Uterus (tissue), 2 donors: ENCODE measurements at regions not wholly inside any gene's neighbourhood (a gene's known extent, or its start where the extent isn't known, plus 50 kb on each side); places are given as distances from the start of the nearest gene placed in this dataset.

Source experiments
- POLR2A ChIP-seq, 2 donors: fragments of 450-650 bp; IDR thresholded peaks; one replicate each; pipeline ENCODE4 v1.6.1; 2016; ENCODE audit warnings: antibody characterized with exemption in 2 of 2, mild to moderate bottlenecking in 1 of 2, moderate library complexity in 1 of 2
- TF ChIP-seq, protein P1 (sequence below), 4 experiments: fragments of 200-600 bp in 2 of 4; fragments of 450-650 bp in 2 of 4; sonication (generic) in 2 of 4; IDR thresholded peaks; one replicate each; pipeline ENCODE4 v1.5.1; 2016 to 2019; ENCODE audit warnings: antibody characterized with exemption in 4 of 4, mild to moderate bottlenecking in 2 of 4, moderate library complexity in 1 of 4

DNA sequence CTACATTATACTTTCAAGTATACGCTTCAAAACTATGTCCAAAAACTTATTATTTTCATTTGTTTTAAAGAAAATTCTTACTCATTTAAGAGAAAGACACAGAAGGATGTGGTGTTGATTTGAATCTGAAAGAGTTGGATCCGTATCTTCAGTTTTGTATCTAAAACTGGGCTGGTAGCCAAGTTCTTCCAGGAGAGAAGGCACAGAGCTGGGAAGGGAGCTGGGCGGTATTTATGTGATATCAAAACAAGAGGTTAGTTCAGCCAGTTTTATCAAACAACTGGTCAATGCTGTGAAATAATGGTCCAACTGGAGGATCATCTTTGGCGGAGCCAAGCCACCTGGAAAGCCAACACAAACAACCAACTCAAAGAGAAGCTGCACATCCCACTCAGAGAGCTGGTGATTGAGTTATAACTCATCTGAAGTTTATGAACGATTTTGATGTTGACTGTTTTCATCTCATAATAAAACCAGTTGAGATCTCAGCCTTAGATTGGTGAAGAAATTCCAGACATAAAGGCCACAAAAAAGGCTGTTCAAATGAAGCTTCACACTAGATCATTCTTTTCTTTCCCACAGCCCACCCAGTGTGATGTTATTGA lies 489.6 kb upstream of the RASGRP1 start:
- TF ChIP-seq, protein P1, sequence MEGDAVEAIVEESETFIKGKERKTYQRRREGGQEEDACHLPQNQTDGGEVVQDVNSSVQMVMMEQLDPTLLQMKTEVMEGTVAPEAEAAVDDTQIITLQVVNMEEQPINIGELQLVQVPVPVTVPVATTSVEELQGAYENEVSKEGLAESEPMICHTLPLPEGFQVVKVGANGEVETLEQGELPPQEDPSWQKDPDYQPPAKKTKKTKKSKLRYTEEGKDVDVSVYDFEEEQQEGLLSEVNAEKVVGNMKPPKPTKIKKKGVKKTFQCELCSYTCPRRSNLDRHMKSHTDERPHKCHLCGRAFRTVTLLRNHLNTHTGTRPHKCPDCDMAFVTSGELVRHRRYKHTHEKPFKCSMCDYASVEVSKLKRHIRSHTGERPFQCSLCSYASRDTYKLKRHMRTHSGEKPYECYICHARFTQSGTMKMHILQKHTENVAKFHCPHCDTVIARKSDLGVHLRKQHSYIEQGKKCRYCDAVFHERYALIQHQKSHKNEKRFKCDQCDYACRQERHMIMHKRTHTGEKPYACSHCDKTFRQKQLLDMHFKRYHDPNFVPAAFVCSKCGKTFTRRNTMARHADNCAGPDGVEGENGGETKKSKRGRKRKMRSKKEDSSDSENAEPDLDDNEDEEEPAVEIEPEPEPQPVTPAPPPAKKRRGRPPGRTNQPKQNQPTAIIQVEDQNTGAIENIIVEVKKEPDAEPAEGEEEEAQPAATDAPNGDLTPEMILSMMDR (IDR thresholded peaks at IDR 0.05) = no peak
- TF ChIP-seq POLR2A (IDR thresholded peaks at IDR 0.05) = no peak
